ENCODE measurements at regions not wholly inside any gene's neighbourhood (a gene's known extent, or its start where the extent isn't known, plus 50 kb on each side); places are given as distances from the start of the nearest gene placed in this dataset.

DNA sequence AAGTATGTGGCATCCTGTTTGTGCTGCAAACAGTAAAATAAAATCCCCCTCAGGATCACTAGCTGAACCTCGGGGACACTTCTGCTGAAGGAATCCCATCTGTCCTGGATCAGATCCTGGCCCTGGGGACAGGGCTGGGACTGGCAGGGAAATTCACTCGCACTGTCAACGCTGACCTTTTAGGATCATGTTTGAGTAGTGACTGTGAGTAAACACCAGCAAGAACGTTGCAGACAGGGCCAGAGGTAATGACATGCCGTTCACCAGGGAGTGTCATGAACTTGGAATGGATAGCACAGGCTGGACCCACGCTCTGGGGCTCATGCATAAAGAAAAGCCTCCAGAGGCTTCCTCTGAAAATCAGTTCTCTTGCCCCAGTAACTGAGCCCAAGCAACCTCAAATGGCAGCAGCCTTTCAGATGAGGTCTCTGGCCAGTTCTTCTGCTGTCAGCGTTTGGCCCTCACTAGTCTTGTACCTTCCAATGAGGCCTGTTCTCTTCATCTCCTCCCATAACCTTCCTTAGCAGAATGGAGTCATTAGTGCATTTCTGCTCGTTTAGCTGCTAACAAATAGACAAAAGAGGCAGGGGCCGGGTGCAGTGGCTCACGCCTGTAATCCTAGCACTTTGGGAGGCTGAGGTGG lies 51.0 kb upstream of the BARX2 start:
- DNase-seq (ENCODE audit: low read depth) = no peak

GRCh38 chr11:129323896-129324502 lies 51.6 kb upstream of the BARX2 start:
- no peak for DNase-seq (ENCODE audit: low read depth)

DNA sequence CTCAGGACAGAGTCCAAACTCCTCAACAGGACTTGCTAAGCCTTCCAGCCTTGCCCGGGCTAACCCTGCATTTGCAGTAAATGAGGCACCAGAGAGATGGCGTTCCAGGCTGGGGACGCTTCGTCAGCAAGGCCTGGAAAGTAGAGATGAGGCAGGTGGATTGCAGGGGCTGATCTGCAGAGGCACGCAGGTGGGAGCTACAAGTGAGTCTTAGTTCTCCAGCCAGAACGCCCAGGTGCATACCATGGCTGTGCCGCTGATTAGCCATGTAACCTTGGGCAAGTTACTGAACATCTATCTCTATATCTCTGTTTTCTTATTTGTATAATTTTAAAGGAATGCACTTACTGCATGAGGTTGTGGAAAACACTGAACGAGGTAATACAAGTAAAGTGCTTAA lies 52.7 kb upstream of the BARX2 start:
- no peak for DNase-seq (ENCODE audit: low read depth)

DNA sequence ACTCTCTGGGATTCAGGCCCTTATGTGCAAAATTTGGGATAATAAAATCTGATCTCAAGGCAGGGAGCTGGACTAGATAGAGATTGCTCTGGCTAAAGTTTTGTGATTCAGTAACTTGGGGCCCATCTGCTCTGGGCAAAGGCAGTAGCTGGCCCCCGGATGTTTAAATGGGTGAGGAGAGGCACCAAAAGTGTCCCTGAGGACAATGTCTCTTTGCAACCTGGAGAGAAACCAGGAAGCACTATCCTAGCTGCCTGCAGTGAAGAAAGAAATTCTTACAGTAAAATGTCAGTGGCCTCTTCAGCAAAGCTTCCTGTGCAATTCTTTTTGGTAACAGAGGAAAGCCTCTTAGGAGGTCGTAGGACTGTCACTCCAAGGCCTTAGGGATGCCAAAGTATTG lies 54.6 kb upstream of the BARX2 start:
- DNase-seq (ENCODE audit: low read depth) = no peak

- DNase-seq (ENCODE audit: low read depth) = no peak
Observed at GRCh38 chr11:129320494-129320893, 55.2 kb upstream of the BARX2 start.

- DNase-seq (ENCODE audit: low read depth) = no peak
Observed at GRCh38 chr11:129319751-129320150, 55.9 kb upstream of the BARX2 start.

DNA sequence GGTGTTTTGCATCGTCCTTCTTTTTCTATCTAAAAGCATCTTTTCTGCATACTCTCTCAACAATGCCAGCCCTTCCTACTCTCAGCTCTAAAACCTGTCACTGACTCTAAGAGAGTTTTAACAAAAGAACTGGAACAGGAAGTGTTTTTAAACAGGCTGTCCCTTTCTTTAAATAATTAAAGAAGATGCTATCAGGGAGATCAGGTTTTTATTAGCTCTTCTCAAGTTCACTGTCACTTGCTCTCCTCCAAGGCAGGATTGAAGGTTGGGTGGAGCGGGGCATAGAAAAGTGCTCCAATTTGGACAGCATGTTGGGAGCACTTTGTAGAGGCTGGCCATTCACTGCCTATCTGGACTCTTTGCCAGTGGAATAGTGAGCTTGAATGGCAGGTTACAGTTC lies 56.4 kb upstream of the BARX2 start:
- no peak for DNase-seq (ENCODE audit: low read depth)

DNA sequence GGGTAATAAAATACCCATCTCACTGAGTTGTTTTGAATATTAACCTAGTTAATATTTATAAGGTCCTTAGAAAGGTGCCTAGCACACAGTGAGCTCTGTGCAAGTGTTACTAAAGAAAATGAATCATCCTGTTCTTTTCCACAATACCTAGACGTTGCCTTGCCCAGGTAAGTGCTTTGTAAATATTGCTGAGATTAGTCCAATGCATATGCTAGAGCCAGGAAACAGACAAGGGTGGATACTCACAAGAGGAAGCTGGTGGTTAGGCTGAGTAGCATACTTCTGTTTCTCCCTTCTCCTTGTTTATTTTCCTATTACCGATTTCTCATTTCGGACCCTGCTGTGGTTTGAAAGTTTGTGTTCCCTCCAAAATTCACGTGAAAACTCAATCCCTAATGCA lies 58.1 kb upstream of the BARX2 start:
- DNase-seq (ENCODE audit: low read depth) = no peak

- no peak for DNase-seq (ENCODE audit: low read depth)
Observed at GRCh38 chr11:129316781-129317180, 58.9 kb upstream of the BARX2 start.

DNA sequence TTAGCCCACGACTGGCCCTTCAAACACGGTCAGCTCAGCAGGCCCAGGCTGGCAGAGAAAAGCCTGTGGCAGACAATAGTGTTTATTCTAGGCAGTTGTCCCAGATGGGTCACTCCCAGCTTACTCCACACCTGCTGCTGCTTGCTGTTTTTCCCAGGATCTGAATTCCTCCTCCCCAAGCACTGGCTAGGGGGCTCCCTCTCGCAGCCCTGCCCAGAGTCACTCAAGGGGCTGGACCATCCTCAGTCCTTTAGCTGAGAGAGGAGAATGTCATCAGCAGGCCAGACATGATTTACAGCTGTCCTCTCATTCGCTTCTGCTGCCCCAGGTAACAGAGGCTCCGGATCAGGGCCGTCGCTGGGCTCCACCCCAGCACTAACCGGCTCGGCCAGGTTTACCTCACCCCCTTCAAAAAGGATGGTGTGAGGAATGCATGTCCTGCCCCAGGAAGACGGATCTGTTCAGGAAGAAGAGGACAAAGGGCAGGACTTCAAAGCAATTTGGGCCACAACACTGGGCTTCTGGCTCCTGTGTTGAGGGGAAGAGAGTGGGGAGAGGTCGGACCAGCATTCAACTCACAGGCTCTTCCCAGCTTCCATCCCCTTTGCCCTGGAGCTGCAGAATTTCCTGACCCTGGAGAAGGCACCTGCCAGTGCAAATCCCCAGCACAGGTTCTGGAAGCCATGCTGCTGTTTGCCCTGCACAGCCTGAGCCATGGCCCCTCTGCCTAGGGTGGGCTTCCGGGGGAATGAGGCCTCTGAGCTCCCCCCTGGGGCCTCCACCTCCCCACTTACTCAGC lies 59.7 kb upstream of the BARX2 start:
- peak; percentile 65 for DNase-seq (ENCODE audit: low read depth)

DNA sequence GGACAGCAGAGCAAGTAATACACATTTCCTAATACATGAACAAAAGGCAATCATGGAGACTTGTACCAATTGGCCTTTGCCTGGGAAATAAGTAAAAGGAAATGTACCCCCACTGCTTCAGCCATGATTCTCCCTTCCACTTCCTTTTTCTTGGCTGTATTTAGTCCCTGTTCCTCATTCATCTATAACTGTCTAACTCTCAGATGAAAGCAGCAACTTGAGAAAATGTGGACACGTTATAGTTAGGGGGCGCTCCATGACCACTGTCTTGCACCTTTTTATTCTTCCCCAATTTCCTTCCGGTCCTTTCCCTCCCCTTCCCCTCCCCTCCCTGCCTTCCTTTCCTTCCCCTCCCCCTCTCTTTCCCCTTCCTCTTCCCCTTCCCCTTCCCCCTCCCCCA lies 61.3 kb upstream of the BARX2 start:
- DNase-seq (ENCODE audit: low read depth) = no peak

DNA sequence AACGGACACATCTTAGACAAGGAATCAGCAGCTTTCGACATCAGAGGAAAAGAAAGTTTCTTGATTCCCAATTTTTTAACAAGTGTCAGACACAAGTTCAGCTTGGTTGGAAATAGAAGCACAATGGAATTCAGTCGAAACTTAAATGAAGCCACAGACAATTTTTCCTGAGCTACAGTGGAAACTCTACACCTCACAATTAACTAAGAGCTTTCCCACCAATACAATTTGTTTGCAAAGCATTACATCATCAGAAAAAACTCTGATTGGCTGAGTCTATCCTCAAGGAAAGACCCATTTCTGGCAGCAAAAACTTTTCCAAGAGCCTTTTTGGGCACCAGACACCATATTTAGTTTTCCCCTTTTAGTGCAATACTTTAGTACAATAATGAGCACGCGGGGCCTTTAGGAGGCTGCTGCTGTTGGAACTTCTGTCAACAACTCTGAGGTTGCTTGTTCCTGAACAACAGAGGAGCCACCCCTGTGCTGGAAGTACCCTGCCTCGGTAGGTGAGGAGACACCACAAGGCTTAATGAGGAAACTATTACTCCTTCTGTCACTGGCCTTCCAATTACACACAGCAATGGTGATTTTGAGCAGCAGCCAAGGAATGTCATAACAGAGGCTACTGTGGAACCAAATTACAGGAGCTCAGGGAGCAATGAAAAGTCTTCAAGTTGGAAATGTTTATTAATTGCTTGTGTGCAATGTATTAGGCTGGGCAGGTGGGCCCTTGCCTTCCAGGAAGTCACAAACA lies 61.9 kb upstream of the BARX2 start:
- DNase-seq (ENCODE audit: low read depth) = no peak

DNA sequence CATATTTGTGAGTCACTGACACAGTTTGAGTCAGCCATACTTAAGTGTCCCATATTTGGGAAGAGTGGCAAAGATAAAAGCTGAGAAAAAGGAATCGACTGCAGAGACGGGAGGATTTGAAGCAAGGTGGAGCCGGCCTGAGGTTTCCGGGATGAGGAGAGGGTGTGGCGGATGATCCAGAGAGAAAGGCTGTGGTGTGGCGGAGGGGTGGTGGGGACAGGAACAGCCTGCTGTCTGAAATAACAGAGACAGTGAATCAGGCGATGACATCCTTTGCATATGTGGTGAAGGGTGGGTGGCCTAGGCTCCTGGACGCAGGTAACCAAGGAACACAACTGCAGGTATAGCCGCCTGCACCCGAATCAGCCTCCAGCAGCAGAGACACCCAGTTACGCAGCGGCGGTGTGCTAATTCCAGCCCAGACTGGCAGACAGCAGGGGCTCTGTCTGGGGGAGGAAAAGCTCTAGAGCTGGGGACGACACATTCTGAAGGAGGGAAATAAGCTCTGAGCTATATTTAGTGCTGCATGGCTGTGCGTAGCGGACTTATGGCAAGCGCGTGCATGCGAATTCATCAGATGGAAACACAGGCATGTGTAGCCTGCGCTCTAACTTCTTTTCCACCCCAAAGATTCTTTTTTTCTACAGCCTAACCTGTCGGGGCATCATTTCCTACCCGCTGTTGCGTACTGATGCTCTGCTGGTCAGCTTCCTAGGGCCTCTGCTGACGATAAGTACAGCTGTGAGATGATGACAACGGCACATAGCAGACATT lies 62.7 kb upstream of the BARX2 start:
- no peak for DNase-seq (ENCODE audit: low read depth)

- no peak for DNase-seq (ENCODE audit: low read depth)
Observed at GRCh38 chr11:129308241-129308865, 67.3 kb upstream of the BARX2 start.

- DNase-seq (ENCODE audit: low read depth) = no peak
Observed at GRCh38 chr11:129307162-129307561, 68.5 kb upstream of the BARX2 start.

GRCh38 chr11:129302386-129303101 lies 73.1 kb upstream of the BARX2 start:
- DNase-seq (ENCODE audit: low read depth) = no peak

GRCh38 chr11:129300099-129300498 lies 75.5 kb upstream of the BARX2 start:
- DNase-seq (ENCODE audit: low read depth) = no peak

GRCh38 chr11:129298988-129299387 lies 76.7 kb upstream of the BARX2 start:
- peak; percentile 53 for DNase-seq (ENCODE audit: low read depth)

DNA sequence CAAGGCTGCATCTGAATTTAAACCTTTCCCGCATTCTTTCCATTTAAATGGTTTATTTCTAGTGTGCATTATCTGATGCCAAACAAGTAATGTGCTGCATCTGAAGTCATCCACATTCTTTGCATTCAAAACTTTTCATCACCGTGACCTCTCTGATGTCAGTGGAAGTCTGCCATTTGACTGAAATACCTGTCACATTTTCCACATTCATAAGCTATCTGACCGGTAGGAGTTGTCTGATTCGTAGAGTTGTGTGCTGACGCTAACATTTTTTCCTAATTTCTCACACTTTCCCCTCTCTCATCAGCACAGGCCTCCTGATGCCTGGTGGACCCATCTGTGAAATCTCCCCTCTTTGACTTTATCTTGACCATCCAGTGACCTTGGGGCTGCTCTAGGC lies 79.9 kb upstream of the BARX2 start:
- no peak for DNase-seq (ENCODE audit: low read depth)

DNA sequence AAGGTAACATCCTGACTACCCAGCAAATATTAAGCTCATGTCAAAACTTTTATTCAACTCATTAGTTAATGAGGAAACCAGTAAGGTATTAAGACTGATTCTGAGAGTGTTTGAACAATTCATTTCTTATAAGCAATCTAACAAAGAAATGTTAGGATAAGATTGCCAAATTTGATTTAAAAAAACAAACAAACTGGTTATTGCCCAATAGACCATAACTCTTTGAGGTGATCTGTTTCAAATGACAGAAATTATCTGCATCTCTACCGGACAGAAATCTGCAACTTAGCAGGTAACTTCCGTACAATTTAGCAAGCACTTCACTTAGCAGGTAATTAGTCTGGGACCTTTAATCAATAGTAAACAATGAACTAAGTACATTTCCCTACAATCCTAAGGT lies 82.9 kb upstream of the BARX2 start:
- DNase-seq (ENCODE audit: low read depth) = no peak
